DND-41 (cell line): ENCODE measurements at regions not wholly inside any gene's neighbourhood (a gene's known extent, or its start where the extent isn't known, plus 50 kb on each side); places are given as distances from the start of the nearest gene placed in this dataset.

Experiments
- EZH2 ChIP-seq: IDR thresholded peaks from 3 replicates; pipeline ENCODE4 v1.6.1; 2012; ENCODE audit warnings: borderline replicate concordance, low read depth, mild to moderate bottlenecking, moderate library complexity, low read length, inconsistent platforms; ENCODE audit not compliant: severe bottlenecking
- TF ChIP-seq, protein P1 (sequence below): IDR thresholded peaks from 2 replicates; pipeline ENCODE4 v1.5.1; 2012; ENCODE audit warnings: borderline replicate concordance, low read length, moderate library complexity, mild to moderate bottlenecking; ENCODE audit not compliant: poor library complexity, severe bottlenecking; ENCODE audit errors: extremely low read depth

DNA sequence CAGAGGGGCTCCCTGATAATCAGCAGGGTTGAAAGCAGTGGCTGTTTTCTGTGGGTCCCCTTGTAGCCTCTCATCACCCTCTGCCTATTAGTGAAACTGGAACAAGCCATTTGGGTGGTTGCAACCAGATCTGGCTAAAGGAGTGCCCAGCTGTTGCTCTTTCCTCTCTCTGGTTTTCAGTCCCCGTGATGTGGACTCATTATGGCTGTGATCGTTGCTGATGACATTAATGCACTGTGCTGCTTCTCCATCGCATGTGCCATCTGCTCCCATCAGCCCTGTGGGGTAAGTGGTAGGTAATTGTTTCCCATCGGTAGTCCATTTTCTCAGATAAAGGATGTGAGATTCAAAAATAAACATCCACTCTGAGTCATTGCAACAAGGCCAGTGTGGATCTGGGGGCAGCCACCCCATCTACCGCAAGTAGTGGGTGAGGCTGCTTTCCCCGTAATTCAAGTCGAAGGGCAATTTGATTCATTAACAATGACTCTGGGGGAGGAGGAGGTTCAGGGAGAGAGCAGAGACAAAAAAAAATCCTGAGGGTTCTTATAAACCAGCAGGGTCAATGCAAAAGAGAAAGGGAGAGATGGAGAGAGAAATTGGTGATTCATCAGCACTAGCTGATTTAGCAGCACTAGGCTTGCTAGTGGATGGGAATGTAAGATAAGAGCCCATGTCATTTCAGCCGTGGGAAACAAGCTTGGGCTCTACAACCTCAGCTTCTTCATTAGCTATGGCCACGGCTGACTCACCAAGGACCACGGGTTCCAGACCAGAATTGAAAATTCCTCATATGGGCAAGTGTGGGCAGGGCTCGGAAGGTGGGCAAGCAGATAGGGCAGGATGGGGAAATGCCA lies 357.8 kb downstream of the MID1IP1 start:
- TF ChIP-seq, protein P1, sequence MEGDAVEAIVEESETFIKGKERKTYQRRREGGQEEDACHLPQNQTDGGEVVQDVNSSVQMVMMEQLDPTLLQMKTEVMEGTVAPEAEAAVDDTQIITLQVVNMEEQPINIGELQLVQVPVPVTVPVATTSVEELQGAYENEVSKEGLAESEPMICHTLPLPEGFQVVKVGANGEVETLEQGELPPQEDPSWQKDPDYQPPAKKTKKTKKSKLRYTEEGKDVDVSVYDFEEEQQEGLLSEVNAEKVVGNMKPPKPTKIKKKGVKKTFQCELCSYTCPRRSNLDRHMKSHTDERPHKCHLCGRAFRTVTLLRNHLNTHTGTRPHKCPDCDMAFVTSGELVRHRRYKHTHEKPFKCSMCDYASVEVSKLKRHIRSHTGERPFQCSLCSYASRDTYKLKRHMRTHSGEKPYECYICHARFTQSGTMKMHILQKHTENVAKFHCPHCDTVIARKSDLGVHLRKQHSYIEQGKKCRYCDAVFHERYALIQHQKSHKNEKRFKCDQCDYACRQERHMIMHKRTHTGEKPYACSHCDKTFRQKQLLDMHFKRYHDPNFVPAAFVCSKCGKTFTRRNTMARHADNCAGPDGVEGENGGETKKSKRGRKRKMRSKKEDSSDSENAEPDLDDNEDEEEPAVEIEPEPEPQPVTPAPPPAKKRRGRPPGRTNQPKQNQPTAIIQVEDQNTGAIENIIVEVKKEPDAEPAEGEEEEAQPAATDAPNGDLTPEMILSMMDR, result no peak
- TF ChIP-seq EZH2, result no peak
